Peyer's patch (tissue), 4 donors: ENCODE measurements at regions not wholly inside any gene's neighbourhood (a gene's known extent, or its start where the extent isn't known, plus 50 kb on each side); places are given as distances from the start of the nearest gene placed in this dataset.
"Not testable (repeated sequence)": the region's sequence is repeated elsewhere in the genome, so short reads cannot be mapped to it uniquely, and the experiment has no call there.

Experiments
- DNase-seq, 3 donors: peaks; one replicate each; pipeline ENCODE4 v3.0.0-alpha.2; 2017 to 2019
- H3K27ac ChIP-seq, 4 donors: fragments of 200-600 bp; sonication (generic); one replicate each; pipeline ENCODE4 v1.5.1; 2016 to 2019
- H3K27me3 ChIP-seq, 2 donors: fragments of 200-600 bp; sonication (generic); one replicate each; pipeline ENCODE4 v1.5.1; 2019
- H3K36me3 ChIP-seq, 3 donors: fragments of 200-600 bp; sonication (generic); one replicate each; pipeline ENCODE4 v1.5.1; 2016 to 2019
- H3K4me1 ChIP-seq, 4 donors: fragments of 200-600 bp; sonication (generic); one replicate each; pipeline ENCODE4 v1.5.1; 2016 to 2019
- H3K4me3 ChIP-seq, 4 donors: fragments of 200-600 bp; sonication (generic); 1 replicate in 3 of 4; 2 replicates in 1 of 4; pipeline ENCODE4 v1.5.1; 2016 to 2019; ENCODE audit warnings: mild to moderate bottlenecking in 1 of 4
- H3K9me3 ChIP-seq, 4 donors: fragments of 200-600 bp; sonication (generic); one replicate each; pipeline ENCODE4 v1.5.1; 2016 to 2019; ENCODE audit warnings: mild to moderate bottlenecking in 1 of 4
- CTCF ChIP-seq, 6 experiments: fragments of 450-650 bp in 4 of 6; fragments of 200-600 bp in 2 of 6; sonication (generic) in 1 of 6; IDR thresholded peaks; one replicate each; pipeline ENCODE4 v1.5.1; 2017 to 2019; ENCODE audit warnings: antibody characterized with exemption in 6 of 6, mild to moderate bottlenecking in 3 of 6, moderate library complexity in 1 of 6
- POLR2A ChIP-seq, 2 donors: fragments of 450-650 bp; IDR thresholded peaks; one replicate each; pipeline ENCODE4 v1.5.1; 2017; ENCODE audit warnings: antibody characterized with exemption in 2 of 2, mild to moderate bottlenecking in 2 of 2, moderate library complexity in 2 of 2
- small RNA-seq, 2 donors: library from RNA; depleted of rRNA; stranded (forward); fragments of <200 nt; gene quantifications; one replicate each; pipeline ENCODE3, GENCODE V24; 2016

- H3K36me3 ChIP-seq, result no peaks in the 10 kb centered on the region
- no peak overlapping the region for H3K4me3 ChIP-seq
- no peak for DNase-seq
- TF ChIP-seq POLR2A (IDR thresholded peaks at IDR 0.05) (no peak), CTCF (IDR thresholded peaks at IDR 0.05) (no peak)
- no peaks in the 10 kb centered on the region for H3K4me1 ChIP-seq
- no peak overlapping the region for H3K27ac ChIP-seq
- H3K9me3 ChIP-seq, result no peaks in the 10 kb centered on the region
- no peaks in the 10 kb centered on the region for H3K27me3 ChIP-seq
These were observed 62.7 kb upstream of the SULF2 start for GRCh38 chr20:47847884-47848485.

- not testable (repeated sequence) for H3K4me3 ChIP-seq, H3K4me1 ChIP-seq, H3K36me3 ChIP-seq, H3K27me3 ChIP-seq, DNase-seq, H3K27ac ChIP-seq, H3K9me3 ChIP-seq
These were observed 61.9 kb upstream of the SULF2 start for GRCh38 chr20:47847220-47847619.

GRCh38 chr20:47846651-47847050 is 61.4 kb upstream of the SULF2 start:
- not testable (repeated sequence) for DNase-seq

GRCh38 chr20:47845382-47845977 is 60.2 kb upstream of the SULF2 start:
- H3K27me3 ChIP-seq, H3K4me3 ChIP-seq, H3K36me3 ChIP-seq, DNase-seq, H3K9me3 ChIP-seq, H3K27ac ChIP-seq, H3K4me1 ChIP-seq: not testable (repeated sequence)

More at GRCh38 chr20:47846651-47847050, 61.4 kb upstream of the SULF2 start:
- H3K9me3 ChIP-seq, H3K4me3 ChIP-seq, H3K36me3 ChIP-seq, H3K27me3 ChIP-seq, H3K27ac ChIP-seq, H3K4me1 ChIP-seq: not testable (repeated sequence)

GRCh38 chr20:47844568-47844906 is 59.3 kb upstream of the SULF2 start:
- not testable (repeated sequence) for H3K27ac ChIP-seq

GRCh38 chr20:47843886-47844567 is 58.7 kb upstream of the SULF2 start:
- H3K9me3 ChIP-seq, result no peaks in the 10 kb centered on the region
- DNase-seq, result no peak
- H3K27me3 ChIP-seq, result no peaks in the 10 kb centered on the region

More at GRCh38 chr20:47844568-47844906, 59.3 kb upstream of the SULF2 start:
- H3K9me3 ChIP-seq, H3K4me1 ChIP-seq, H3K4me3 ChIP-seq, H3K27me3 ChIP-seq, DNase-seq, H3K36me3 ChIP-seq: not testable (repeated sequence)

GRCh38 chr20:47842950-47843349 is 57.7 kb upstream of the SULF2 start:
- H3K36me3 ChIP-seq, DNase-seq: not testable (repeated sequence)

More at GRCh38 chr20:47843886-47844567, 58.7 kb upstream of the SULF2 start:
- H3K27ac ChIP-seq, result no peak overlapping the region
- H3K4me3 ChIP-seq, result no peak overlapping the region
- H3K36me3 ChIP-seq, result no peaks in the 10 kb centered on the region
- no peaks in the 10 kb centered on the region for H3K4me1 ChIP-seq
- TF ChIP-seq CTCF (IDR thresholded peaks at IDR 0.05) (no peak), POLR2A (IDR thresholded peaks at IDR 0.05) (no peak)

GRCh38 chr20:47842004-47842403 is 56.7 kb upstream of the SULF2 start:
- not testable (repeated sequence) for H3K36me3 ChIP-seq, H3K27me3 ChIP-seq, H3K4me3 ChIP-seq, H3K4me1 ChIP-seq, H3K27ac ChIP-seq, H3K9me3 ChIP-seq, DNase-seq

More at GRCh38 chr20:47842950-47843349, 57.7 kb upstream of the SULF2 start:
- H3K4me1 ChIP-seq, H3K4me3 ChIP-seq, H3K27ac ChIP-seq, H3K9me3 ChIP-seq, H3K27me3 ChIP-seq: not testable (repeated sequence)

- DNase-seq, H3K27me3 ChIP-seq, H3K9me3 ChIP-seq, H3K27ac ChIP-seq, H3K4me1 ChIP-seq, H3K4me3 ChIP-seq, H3K36me3 ChIP-seq: not testable (repeated sequence)
These were observed 51.1 kb upstream of the SULF2 start for GRCh38 chr20:47836256-47836817.

Small RNAs in the stretch of these regions (small RNA-seq; reads per million reads assigned to genes)
- gene RNA5SP486 (0 to 0.06 reads per million in 2 donors), gene RNU7-144P (0 reads per million in 2 donors), gene RNU7-92P (0 reads per million in 2 donors)
